CD4-positive, alpha-beta T cell treated with Interleukin-17A for 4 hours (primary cell): ENCODE measurements at regions not wholly inside any gene's neighbourhood (a gene's known extent, or its start where the extent isn't known, plus 50 kb on each side); places are given as distances from the start of the nearest gene placed in this dataset.
"Not testable (repeated sequence)": the region's sequence is repeated elsewhere in the genome, so short reads cannot be mapped to it uniquely, and the experiment has no call there.

ENCODE experiments used
- DNase-seq: peaks from one replicate; pipeline ENCODE4 v3.0.0-alpha.2; 2020; ENCODE audit warnings: mixed read lengths

DNA sequence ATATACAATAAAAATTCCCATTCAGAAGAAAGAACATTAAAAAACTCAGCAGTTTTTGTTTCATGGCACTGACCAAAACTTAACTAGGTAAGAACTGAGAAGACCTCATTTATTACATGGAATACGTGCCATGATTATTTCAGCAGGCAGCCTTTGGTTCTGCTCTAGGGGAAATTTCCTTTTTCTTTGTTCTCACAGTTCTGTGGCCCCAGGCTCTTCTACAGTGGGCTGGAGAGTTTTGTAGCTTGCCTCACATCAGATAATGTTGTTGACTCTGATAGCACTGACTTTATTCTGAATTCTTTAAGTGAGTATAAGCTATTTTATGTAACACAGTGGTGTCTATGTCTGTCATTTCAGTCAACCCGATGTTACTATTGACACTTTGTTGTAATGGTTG is 844.3 kb downstream of the TBC1D32 start:
- DNase-seq = no peak

DNA sequence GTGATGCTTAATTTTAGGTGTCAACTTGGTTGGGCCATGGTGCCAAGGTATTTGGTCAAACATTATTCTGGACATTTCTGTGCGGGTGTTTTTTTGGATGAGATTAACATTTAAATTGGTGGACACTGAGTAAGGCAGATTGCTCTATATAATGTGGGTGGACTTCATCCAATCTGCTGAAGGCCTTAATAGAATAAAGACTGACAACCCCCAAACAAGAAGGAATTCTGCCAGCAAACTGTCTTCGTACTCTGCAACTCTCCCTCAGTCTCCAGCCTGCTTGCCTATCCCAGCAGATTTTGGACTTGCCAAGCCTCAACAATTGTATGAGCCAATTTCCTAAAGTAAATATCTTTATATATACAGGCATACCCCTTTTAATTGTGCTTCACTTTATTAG is 850.1 kb downstream of the TBC1D32 start:
- no peak for DNase-seq

DNA sequence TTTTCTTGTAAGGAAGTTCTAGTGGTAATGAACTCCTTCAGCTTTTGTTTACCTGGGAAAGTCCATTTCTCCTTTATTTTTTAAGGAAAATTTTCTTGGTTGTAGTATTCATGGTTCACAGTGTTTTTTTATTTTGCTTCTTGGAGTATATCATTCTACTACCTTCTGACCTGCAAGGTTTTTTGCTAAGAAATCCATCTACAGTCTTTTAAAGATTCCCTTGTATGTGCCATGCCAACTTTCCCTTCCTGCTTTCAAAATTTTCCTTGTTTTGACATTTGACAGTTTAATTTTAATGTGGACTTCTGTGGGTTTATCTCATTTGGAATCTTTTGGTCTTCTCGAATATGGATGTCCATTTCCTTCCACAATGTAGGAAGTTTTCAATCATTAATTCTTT is 855.6 kb downstream of the TBC1D32 start:
- DNase-seq = no peak

DNA sequence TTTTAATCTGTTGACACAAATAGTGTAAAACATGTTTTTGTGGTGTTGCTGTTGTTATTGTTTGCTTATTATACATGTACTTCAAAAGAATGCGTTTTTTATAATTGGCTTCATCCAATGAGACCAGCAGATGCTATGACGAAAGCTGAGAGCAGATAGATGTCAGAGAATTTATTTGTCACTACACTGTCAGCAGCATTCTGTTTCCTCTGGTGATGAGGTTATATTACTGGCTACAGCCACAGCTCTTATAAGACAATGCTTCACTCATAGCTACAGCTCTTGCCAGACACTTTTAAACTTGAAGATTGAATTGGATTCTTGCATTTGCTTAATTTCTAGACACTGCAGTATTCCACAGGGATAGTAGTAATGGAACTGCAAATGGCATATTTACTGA is 860.5 kb downstream of the TBC1D32 start:
- DNase-seq = no peak

DNA sequence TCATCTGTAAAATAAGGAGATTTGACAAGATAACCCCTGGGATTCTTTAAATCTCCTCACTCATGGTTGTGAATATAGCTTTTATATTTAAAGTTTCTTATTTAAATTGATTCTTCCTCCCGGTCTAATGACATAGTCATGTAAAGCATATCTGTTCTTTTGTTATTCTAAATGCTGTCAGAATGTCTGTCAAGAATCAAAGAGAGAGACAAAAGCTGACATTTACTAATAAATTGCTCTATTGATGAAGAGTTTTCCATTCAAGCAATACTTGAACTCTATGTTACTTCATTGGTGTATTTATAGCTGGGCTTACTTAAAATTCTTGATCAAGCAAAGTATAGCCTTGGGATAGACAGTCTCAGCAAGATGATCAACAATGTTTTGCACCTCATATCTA is 865.8 kb downstream of the TBC1D32 start:
- no peak for DNase-seq

DNA sequence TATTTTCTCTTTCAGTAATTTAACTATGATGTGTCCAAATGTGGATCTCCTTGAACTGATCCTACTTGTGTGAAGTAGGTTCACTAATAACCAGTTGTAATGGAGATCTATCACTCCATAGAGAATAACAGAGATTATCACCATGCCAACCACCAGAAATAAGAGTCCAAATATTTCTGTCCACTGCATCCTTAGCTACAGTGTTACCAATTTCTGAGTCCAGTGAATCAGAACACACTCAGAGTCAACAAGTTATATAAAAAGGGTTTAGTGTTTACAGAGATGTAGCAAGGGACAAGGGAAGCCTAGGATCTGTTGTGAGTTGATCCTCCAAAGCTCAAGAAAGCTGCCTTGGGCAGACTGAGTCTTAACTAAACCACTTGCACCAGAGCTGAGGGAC is 882.8 kb downstream of the TBC1D32 start:
- no peak for DNase-seq

DNA sequence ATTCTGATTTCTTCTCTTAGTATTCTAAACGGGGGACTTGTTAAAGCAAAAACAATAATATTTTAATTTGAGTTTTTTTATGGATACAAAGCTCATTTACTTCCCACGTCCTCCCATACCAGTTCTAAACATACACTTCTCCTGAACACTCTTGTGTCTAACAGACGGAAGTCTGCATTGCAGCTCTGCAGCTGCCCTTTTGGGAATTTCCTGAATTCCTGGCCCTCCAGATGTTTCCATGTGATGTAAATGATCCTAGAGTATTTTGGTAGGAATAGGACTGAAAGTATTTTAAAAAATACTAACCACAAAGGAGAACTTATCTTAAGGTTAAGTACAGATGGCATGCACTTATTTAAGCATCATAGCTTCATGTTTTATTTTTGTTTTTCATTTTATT is 886.7 kb downstream of the TBC1D32 start:
- DNase-seq = no peak

DNA sequence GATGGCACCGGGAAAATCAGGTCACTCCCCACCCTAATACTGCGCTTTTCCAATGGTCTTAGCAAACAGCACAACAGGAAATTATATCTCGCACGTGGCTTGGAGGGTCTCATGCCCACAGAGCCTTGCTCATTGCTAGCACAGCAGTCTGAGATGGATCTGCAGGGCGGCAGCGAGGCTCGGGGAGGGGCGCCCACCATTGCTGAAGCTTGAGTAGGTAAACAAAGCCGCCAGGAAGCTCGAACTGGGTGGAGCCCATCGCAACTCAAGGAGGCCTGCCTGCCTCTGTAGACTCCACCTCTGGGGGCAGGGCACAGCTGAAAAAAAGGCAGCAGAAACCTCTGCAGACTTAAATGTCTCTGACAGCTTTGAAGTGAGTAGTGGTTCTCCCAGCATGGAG is 901.4 kb downstream of the TBC1D32 start:
- not testable (repeated sequence) for DNase-seq

DNA sequence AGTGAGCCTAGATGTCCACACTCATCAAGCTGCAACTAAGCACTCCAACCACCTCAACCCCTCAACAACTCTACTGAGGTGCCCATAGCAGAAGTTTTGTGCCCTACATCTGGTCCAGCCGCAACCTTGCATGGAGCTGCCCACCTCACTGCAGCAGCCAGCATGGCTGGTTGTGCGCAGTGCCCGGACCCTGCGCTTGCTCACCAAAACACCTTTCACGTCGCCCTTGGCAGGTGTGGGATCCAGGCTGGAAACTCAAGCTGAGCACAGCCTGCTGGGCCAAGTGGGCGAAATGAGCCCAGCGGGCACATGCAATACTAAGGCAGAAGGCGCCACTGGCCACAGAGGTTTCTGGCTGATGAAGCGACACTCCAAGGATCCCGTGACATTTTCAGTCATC is 902.4 kb downstream of the TBC1D32 start:
- no peak for DNase-seq

DNA sequence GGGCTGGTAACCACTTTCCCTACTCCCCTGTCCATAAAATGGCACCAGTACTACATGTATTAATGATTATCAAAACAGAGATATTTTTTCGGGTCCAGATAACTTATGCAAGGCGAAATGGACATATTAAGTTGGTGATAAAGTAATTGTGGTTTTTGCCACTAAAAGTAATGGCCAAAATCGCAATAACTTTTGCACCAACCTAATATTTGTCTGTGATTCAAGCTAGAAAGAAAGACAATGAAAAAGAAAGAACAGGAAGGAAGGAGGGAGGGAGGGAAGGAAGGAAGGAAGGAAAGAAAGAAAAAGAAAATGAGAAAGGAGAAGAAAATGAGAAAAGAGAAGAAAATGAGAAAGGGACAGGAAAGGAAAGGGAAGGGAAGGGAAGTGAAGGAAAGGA is 922.9 kb downstream of the TBC1D32 start:
- no peak for DNase-seq

DNA sequence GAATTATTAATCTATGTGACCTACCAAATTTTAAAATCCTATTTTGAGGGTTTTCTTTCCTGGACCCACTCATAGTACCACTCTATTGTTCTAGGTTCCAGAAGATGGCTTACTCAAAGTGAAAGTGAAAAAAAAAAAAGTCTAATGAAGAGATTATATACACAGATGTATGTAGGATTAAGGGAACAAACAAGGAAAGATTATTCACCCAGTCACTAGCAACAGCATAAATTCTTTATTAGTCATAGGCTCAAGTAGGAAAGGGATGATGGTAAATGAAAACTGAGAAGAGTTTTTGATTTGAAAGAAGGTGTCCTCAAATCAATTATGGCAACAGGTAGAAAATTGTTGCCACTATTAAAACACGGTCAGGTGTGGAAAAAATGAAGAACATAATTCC is 923.7 kb downstream of the TBC1D32 start:
- no peak for DNase-seq

DNA sequence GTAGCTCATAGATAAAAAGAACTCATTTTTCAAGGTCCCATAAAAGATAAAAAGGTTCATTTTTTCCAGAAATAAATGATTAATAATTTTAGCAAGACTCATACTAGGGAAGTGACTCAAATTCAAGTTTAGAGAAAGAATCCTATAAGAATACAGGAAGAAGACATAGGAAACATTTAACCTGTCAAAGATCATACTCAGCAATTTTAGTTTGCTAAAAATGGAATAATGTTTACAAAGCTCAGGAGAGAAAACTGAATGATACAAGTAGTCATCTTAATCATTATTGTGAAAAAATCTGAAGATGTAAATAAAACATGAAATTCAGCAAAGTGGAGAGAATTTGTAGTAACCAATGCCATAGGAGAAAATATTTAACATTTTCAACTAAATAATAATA is 926.6 kb downstream of the TBC1D32 start:
- no peak for DNase-seq

DNA sequence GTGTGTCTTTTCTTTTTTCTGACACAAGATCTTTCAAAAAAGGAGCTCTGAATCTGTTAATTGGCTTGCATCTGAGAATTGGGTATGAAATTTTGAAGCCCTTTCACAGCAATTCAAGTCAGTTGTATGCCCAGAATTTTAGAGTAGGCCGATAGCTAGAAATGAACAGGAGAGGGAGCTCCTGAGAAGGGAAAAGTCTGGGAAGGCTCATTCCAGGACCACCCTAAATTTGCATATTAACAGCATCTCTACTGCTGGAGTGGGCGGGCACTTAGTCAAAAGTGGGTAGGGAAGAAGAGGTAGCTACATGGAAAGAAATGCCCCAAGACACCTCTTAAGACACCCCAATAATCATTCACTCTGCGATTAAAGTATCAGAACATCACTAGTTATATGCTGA is 928.3 kb downstream of the TBC1D32 start:
- DNase-seq = no peak

DNA sequence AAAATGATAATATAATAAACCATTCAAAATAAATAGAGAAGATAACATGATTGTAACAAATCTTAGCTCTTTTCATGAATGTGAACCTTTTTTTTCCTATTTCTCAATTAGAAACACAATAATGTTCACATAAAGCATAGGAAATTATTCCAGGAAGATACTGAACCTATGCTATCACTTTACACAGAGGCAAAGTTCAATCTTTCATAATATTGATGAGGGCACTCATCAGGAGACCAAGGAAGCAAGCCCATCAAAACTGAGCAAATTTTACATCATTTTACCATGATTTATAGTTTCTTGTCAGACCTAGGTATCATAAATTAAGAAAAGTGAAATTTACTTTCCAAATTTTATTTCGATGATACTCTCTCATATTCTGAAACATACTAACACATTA is 938.5 kb downstream of the TBC1D32 start:
- DNase-seq = no peak

DNA sequence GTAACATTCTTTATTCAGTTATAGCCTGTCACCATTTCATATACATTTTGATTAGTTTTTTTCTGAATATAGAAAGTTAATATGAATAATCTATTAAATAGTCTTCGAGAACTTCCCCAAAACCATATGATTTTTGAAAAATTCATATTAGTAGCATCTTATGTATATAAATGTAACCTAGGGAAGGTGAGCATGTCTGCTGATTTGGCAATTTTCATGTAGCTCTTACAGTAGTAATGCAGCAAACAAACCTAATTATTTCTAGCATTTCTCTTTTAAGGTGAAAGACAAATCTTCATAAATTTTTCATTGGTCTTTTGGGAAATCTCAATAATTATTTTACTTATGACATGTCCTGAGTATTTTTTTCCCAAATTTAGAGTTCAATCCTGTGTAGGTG is 939.0 kb downstream of the TBC1D32 start:
- no peak for DNase-seq

DNA sequence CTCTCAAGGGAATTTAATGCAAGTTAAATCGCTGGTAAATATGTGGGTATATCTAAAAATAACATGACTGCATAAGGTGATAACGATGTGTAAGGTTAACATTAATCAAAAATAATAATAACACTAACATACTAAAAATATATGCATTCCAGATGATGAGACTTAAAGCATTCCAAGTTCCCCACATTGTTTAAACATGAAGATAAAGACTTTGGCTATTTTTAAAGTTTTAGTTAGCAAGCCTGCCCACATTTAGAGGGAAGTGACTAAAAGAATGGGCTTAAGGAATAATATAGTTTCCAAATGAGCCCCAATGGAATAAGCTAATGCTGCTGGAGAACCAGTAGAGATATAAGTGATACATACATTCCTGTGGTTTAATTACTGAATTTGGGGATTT is 941.3 kb downstream of the TBC1D32 start:
- no peak for DNase-seq

DNA sequence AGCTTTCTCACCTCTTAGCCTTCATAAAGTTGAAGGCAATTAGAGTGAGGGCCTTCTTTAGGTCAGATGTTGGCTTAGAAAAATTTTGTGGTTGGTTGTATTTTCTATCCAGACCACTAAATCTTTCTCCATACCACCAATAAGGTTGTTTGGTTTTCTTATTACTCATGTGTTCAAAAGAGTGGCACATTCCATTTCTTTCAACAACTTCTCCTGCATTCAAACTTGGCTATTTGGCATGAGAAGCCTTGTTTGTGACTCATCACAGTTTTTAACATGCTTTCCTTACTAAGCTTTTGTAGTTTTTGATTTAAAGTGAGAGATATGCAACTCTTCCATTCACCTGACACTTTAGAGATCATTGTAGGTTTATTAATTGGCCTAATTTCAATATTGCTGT is 949.6 kb downstream of the TBC1D32 start:
- no peak for DNase-seq

DNA sequence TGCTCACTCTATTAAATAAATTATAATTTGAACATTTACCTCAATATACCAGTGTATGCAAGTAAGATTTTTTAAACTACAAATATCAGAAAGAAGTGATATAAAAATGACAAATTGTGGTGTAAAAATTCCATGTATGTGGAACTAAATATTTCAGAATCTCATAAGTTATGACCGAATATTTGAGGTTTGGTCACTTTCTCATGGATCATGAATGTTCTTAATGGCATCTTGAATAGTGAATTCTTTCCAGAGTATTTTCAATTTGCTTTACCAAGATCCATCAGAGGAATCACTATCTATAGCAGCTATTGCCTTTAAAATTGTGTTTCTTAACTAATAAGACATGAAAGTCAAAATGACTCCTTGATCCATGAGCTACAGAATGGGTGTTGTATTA is 950.6 kb downstream of the TBC1D32 start:
- DNase-seq = no peak

DNA sequence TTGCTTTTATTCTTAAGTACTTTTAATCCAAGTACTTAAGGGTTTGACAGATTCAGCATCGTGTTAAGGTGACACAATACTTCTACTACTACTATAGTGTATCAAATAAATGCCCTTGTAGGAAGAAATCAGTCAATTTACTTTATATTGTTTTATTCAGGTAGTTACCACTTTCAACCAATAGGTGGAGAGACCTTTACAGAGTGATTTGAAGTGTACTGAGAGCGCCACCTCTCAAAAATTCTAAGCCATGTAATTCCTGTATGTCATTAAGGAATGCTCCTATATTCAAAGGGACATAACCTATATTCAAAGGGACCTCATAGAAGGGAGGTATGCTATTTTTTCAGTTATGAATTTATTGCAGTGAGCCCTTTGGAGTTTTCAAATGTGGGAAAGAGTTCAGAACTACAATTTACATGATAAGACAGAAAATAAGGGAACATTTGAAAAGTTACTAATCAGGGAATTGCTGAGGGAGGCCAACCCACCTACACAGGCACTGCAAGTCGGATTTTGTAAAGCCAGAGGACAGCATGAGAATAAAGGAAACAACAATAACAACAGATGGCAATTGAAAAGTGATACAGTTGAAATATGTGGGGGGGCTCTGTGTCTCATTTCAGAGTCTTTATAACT is 955.6 kb downstream of the TBC1D32 start:
- DNase-seq = no peak

DNA sequence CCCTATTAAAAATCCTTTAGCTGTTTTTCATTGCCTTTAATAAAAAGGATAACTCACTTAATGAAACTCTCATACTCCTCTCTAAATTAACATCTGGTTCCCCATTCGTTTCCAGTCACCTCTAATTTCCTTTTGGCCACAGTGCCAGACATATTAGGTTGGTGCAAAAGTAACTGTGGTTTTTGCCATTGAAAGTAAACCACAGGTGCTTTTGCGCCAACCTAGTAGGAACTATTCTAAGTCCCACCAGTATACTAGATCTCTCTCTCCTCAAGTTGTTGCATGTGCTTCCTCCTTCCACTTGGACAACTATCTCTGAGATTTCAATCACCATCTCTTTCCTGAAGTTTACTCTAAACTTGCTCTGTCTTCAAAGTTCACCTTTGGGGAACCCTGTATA is 961.1 kb downstream of the TBC1D32 start:
- no peak for DNase-seq

DNA sequence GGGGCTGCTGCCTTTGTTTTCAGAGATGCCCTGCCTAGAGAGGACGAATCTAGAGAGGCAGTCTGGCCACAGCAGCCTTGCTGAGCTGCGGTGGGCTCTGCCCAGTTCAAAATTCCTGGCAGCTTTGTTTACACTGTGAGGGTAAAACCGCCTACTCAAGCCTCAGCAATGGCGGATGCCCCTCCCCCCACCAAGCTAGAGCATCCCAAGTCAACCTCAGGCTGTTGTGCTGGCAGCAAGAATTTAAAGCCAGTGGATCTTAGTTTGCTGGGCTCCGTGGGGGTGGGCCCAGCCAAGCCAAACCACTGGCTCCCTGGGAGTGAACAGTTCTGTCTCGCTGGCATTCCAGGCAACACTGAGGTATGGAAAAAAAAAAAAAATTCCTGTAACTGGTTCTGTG is 970.9 kb downstream of the TBC1D32 start:
- DNase-seq = no peak

DNA sequence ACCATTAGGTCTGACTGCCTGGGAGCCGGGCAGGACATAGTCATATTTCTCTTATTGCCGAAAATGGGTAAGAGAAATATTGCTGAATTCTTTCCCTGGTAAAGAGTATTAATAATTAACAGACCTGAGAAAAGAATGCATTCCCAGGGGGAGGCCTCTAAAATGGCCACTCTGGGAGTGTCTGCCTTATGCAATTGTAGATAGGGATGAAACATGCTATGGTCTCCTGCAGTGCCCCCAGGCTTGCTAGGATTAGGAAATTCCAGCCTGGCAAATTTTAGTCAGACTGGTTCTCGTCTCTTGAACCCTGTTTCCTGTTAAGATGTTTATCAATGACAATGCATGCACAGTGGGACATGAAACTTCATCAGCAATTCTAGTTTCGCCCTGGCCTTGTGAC is 975.7 kb downstream of the TBC1D32 start:
- not testable (repeated sequence) for DNase-seq

DNA sequence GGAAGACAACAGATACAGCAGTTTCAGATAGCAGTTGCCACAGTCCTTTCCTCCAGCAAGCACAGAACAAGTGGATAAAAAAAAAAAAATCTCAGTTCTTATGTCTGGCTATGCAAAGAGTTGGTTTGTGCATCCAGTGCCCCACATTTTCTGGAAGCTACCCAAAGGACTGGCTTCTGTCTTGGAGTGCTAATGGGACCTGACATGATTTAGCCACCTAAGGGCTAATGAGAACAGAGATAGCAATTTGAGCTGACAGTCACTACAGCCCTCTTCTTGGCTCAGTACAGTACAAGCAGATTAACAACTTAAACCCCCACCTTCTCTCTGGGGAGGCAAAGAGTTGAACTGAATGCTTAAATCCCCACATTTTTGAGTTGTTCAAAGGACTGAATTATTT is 976.8 kb downstream of the TBC1D32 start:
- no peak for DNase-seq

DNA sequence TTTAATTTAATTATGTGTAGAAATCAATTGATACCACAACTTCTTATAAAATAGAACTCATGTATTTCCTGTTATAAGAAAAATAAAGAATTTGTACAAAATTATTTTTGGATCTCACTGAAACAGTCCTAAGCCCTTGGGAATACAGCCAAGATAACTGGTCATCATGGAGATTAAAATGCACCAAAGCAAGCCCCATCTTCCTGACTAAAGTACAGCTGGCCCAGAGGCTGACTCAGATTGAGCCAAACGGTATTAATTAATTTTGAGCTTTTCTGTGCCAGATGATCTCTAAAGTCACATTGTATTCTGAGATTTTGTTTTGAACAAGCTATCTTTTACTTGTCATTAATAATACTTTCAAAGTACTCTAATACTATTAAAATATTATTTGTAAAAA is 978.5 kb downstream of the TBC1D32 start:
- no peak for DNase-seq

DNA sequence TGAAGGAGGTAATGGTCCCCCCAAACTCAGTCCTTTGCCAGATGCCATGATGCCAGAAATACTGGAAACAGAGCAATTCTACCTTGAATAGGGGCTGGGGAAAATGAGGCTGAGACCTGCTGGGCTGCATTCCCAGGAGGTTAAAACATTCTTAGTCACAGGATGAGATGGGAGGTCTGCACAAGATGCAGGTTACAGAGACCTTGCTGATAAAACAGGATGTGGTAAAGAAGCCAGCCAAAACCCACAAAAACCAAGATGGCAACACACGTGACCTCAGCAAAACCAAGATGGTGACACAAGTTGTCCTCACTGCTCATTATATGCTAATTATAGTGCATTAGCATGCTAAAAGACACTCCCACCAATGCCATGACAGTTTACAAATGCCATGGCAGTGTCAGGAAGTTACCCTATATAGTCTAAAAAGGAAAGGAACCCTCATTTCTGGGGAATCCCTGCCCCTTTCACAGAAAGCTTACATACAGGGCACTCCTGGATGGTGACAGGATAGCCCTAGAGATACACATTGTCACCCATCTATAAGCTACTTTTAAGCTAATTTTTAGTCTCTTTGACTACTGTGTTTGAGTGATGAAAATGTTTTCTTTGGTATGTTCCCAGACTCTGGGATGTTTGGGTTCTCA is 979.7 kb downstream of the TBC1D32 start:
- no peak for DNase-seq
